NCI-H1105 treated with DMSO at 0.1 percent for 48 hours (cell line): ENCODE measurements at regions not wholly inside any gene's neighbourhood (a gene's known extent, or its start where the extent isn't known, plus 50 kb on each side); places are given as distances from the start of the nearest gene placed in this dataset.
"Not testable (repeated sequence)": the region's sequence is repeated elsewhere in the genome, so short reads cannot be mapped to it uniquely, and the experiment has no call there.

Experiments
- DNase-seq: peaks from one replicate; lab custom pipeline; 2025; lab: John Stamatoyannopoulos, UW

- no peak for DNase-seq
These were observed 92.0 kb upstream of the FAM13C start for GRCh38 chr10:59454171-59454919.

- no peak for DNase-seq
These were observed 86.3 kb upstream of the FAM13C start for GRCh38 chr10:59448616-59449015.

- DNase-seq, result no peak
These were observed 73.4 kb upstream of the FAM13C start for GRCh38 chr10:59435707-59436106.

- no peak for DNase-seq
These were observed 72.3 kb upstream of the FAM13C start for GRCh38 chr10:59434463-59435321.

- no peak for DNase-seq
These were observed 71.5 kb upstream of the FAM13C start for GRCh38 chr10:59433720-59434428.

GRCh38 chr10:59432207-59432900, 70.0 kb upstream of the FAM13C start:
- DNase-seq, result no peak

GRCh38 chr10:59413795-59414194, 51.4 kb upstream of the FAM13C start:
- not testable (repeated sequence) for DNase-seq
